GM10248 (cell line): ENCODE measurements at regions not wholly inside any gene's neighbourhood (a gene's known extent, or its start where the extent isn't known, plus 50 kb on each side); places are given as distances from the start of the nearest gene placed in this dataset.
"Not testable (repeated sequence)": the region's sequence is repeated elsewhere in the genome, so short reads cannot be mapped to it uniquely, and the experiment has no call there.

Experiments
- CTCF ChIA-PET: fragments of 300-600 bp; sonication (Branson Sonifier 250); formaldehyde crosslinking; extraction: SDS; loops from one replicate; lab custom pipeline; 2021; ENCODE audit warnings: antibody characterized with exemption; lab: Yijun Ruan, JAX
- POLR2A ChIA-PET: fragments of 350-650 bp; sonication (Branson Sonifier 250); formaldehyde crosslinking; extraction: SDS; loops from one replicate; lab custom pipeline; 2020; ENCODE audit warnings: antibody characterized with exemption; lab: Yijun Ruan, JAX
- DNase-seq: peaks from one replicate; pipeline ENCODE4 v3.0.0; 2012; ENCODE audit errors: extremely low spot score
- CTCF ChIP-seq: IDR thresholded peaks from 2 replicates; pipeline ENCODE4 v1.5.1; 2012; ENCODE audit warnings: mild to moderate bottlenecking, low read depth; ENCODE audit errors: extremely low read depth, missing control alignments, control extremely low read depth

DNA sequence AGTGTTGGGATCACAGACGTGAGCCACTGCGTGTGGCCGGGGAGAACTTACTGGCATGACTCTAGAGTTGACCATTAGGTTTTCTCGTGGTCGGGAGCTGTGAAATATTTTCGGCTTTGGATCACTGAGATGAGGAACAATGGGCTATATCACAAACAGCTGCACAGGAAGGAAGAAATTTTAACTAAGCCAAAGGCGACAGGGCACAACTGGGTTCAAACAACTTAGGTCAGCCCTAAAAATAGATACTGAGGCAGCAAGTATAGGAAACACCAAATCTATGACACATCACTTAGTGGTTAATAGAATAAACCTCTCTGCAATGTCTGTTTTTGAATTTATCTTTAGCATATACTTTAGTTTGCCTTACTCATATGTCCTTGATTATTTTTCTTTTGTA lies 162.9 kb downstream of the LRIG3 start:
- ChIA-PET CTCF (interaction anchor here (0.9 kb wide), 1 partner anchor 12 kb away, joined by 3 read pairs; no protein-coding TSS in a partner anchor), POLR2A (no interaction called here)
- DNase-seq, result no peak
- TF ChIP-seq CTCF, result no peak

DNA sequence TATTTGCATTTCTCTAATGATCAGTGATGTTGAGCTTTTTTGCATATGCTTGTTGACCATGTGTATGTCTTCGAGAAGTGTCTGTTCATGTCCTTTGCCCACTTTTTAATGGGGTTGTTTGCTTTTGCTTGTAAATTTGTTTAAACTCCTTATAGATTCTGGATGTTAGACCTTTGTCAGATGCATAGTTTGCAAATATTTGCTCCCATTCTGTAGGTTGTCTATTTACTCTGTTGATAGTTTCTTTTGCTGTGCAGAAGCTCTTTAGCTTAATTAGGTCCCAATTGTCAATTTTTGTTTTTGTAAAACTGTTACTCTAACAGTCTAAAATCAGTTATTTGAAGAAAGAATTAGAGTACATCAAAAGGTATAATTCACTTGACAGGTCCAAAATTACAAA lies 160.6 kb downstream of the LRIG3 start:
- POLR2A ChIA-PET, CTCF ChIA-PET: not testable (repeated sequence)

DNA sequence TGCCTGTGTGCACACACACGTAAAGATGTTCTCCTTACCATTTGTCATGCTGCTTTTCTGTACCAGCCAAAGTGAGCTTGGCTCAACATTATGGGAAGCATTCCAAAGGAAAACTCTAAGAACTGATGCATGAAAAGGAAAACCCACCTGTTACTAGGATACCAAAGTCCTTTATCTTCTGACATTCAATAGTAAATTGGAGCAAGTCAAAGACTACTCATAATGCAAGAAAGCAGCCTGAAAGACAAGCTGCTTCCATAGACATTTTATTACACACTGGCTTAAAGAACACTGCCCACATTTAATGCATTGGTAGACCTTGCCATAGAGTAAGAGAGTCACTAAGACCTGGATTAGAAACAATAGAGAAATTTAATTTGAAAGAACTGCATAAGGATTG lies 159.0 kb downstream of the LRIG3 start:
- TF ChIP-seq CTCF, result no peak
- POLR2A ChIA-PET, result no interaction called here
- DNase-seq, result no peak

More for the DNA sequence above, 160.6 kb downstream of the LRIG3 start:
- DNase-seq, result not testable (repeated sequence)

GRCh38 chr12:58764100-58764953 lies 156.0 kb downstream of the LRIG3 start:
- TF ChIP-seq CTCF, result no peak
- DNase-seq, result no peak
- POLR2A ChIA-PET, result no interaction called here
- CTCF ChIA-PET, result no interaction called here

More for the DNA sequence above, 159.0 kb downstream of the LRIG3 start:
- CTCF ChIA-PET, result interaction anchor here (1.7 kb wide), 2 partner anchors 8 to 10 kb away, joined by 4 to 5 read pairs; no protein-coding TSS in a partner anchor

GRCh38 chr12:58765076-58765475 lies 155.2 kb downstream of the LRIG3 start:
- POLR2A ChIA-PET, result no interaction called here
- CTCF ChIA-PET, result no interaction called here
- no peak for DNase-seq
- TF ChIP-seq CTCF, result no peak

DNA sequence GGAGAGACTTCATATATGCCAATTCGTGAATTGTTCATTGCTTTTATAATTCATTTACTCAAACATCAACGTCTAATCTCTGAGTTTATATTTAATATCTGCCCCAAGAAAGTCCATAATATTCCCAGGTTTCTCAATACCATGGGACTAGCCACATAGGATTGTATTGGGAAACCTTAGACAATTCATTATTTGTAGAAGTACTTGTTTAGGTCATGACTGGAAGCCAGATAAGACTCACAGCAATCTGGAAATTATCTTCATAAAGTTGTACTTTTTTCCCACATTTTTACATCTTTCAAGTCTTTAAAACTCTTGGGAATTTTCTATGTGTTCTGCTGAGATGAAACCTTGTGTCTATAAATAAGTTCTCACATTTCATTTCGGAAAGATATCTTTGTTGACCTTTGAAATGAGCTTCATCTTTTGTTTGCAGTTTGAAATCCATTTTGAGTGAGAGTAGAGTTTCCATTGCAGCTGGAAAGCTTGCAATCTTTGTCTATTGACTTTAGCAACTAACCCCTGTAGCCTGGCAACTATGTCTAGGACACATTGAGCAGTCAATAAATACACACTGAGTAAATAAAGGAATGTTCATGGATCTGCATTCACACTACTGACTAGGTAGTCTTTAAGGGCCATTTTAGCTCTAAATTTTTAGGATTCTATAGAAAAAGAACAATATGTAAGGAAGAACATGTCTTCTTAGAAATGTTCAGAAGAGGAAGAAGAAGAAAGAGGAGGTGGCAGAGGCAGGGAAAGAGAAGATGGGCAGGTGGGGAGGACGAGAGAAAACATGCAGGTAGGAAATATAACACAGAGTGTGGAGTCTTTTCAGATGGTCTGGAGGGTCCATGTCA lies 154.4 kb downstream of the LRIG3 start:
- no peak for DNase-seq
- TF ChIP-seq CTCF, result no peak
- ChIA-PET POLR2A (no interaction called here), CTCF (no interaction called here)

- CTCF ChIA-PET, result no interaction called here
- no peak for DNase-seq
- no peak for TF ChIP-seq CTCF
- POLR2A ChIA-PET, result no interaction called here
These were observed 153.8 kb downstream of the LRIG3 start for GRCh38 chr12:58766513-58766870.
